ENCODE measurements at regions not wholly inside any gene's neighbourhood (a gene's known extent, or its start where the extent isn't known, plus 50 kb on each side); places are given as distances from the start of the nearest gene placed in this dataset.

- no peak overlapping the region for H3K4me3 ChIP-seq (ENCODE audit: control insufficient read depth, low read depth, low read length)
- TF ChIP-seq, protein P1, sequence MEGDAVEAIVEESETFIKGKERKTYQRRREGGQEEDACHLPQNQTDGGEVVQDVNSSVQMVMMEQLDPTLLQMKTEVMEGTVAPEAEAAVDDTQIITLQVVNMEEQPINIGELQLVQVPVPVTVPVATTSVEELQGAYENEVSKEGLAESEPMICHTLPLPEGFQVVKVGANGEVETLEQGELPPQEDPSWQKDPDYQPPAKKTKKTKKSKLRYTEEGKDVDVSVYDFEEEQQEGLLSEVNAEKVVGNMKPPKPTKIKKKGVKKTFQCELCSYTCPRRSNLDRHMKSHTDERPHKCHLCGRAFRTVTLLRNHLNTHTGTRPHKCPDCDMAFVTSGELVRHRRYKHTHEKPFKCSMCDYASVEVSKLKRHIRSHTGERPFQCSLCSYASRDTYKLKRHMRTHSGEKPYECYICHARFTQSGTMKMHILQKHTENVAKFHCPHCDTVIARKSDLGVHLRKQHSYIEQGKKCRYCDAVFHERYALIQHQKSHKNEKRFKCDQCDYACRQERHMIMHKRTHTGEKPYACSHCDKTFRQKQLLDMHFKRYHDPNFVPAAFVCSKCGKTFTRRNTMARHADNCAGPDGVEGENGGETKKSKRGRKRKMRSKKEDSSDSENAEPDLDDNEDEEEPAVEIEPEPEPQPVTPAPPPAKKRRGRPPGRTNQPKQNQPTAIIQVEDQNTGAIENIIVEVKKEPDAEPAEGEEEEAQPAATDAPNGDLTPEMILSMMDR (conservative IDR thresholded peaks at IDR 0.05; ENCODE audit: control insufficient read depth, insufficient read depth, low read depth, low read length) = no peak
Measured at GRCh38 chr14:22320362-22320750, 268.7 kb downstream of the DAD1 start.

GRCh38 chr14:22319526-22320361 is 269.3 kb downstream of the DAD1 start:
- H3K4me3 ChIP-seq (ENCODE audit: control insufficient read depth, low read depth, low read length) = no peak overlapping the region
- DNase-seq (ENCODE audit: low read depth) = peak; percentile 64
- TF ChIP-seq, protein P1 (conservative IDR thresholded peaks at IDR 0.05; ENCODE audit: control insufficient read depth, insufficient read depth, low read depth, low read length) = peak; percentile 69

More at GRCh38 chr14:22320362-22320750, 268.7 kb downstream of the DAD1 start:
- DNase-seq (ENCODE audit: low read depth) = no peak

- no peak overlapping the region for H3K4me3 ChIP-seq (ENCODE audit: control insufficient read depth, low read depth, low read length)
- no peak for DNase-seq (ENCODE audit: low read depth)
- TF ChIP-seq, protein P1 (conservative IDR thresholded peaks at IDR 0.05; ENCODE audit: control insufficient read depth, insufficient read depth, low read depth, low read length) = no peak
Measured at GRCh38 chr14:22318951-22319350, 270.1 kb downstream of the DAD1 start.

GRCh38 chr14:22316473-22316872 is 272.6 kb downstream of the DAD1 start:
- H3K4me3 ChIP-seq (ENCODE audit: control insufficient read depth, low read depth, low read length) = no peak overlapping the region
- TF ChIP-seq, protein P1 (conservative IDR thresholded peaks at IDR 0.05; ENCODE audit: control insufficient read depth, insufficient read depth, low read depth, low read length) = no peak
- no peak for DNase-seq (ENCODE audit: low read depth)

- no peak for DNase-seq (ENCODE audit: low read depth)
- TF ChIP-seq, protein P1 (conservative IDR thresholded peaks at IDR 0.05; ENCODE audit: control insufficient read depth, insufficient read depth, low read depth, low read length) = no peak
- H3K4me3 ChIP-seq (ENCODE audit: control insufficient read depth, low read depth, low read length) = no peak overlapping the region
Measured at GRCh38 chr14:22315336-22315735, 273.7 kb downstream of the DAD1 start.

DNA sequence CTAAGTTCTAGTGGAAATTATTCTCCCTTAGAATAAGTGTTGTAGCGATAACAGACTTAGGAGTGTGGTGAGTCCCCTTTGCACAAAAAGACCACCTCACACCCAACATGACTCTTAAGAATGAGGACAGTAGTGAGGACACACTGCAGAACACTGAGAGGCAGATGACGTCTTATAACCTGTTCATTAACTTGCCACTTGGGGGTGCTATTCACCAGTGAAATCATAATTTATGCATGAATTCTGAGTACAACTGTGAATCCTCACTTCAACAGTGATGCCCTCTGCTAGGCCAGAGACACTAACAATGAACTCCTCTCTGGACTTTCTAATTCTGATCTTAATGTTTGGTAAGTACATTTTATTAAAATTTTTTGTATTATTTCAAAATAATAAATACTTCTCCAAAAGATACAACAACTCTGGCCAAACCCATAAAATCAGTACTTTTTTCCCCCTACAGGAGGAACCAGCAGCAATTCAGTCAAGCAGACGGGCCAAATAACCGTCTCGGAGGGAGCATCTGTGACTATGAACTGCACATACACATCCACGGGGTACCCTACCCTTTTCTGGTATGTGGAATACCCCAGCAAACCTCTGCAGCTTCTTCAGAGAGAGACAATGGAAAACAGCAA is 274.7 kb downstream of the DAD1 start:
- TF ChIP-seq, protein P1 (conservative IDR thresholded peaks at IDR 0.05; ENCODE audit: control insufficient read depth, insufficient read depth, low read depth, low read length) = peak; percentile 66
- peak; percentile 64 for DNase-seq (ENCODE audit: low read depth)

More for the DNA sequence above, 274.7 kb downstream of the DAD1 start:
- no peak overlapping the region for H3K4me3 ChIP-seq (ENCODE audit: control insufficient read depth, low read depth, low read length)
